HUES48 (cell line): ENCODE measurements at regions not wholly inside any gene's neighbourhood (a gene's known extent, or its start where the extent isn't known, plus 50 kb on each side); places are given as distances from the start of the nearest gene placed in this dataset.

Experiments used
- H3K27ac ChIP-seq: one replicate; pipeline ENCODE4 v1.7.0; 2013; ENCODE audit warnings: low read depth, low read length, inconsistent platforms
- H3K27me3 ChIP-seq: 2 replicates; pipeline ENCODE4 v1.6.1; 2013; ENCODE audit warnings: mild to moderate bottlenecking, low read length; ENCODE audit not compliant: control insufficient read depth, insufficient read depth
- H3K36me3 ChIP-seq: 2 replicates; pipeline ENCODE4 v1.6.1; 2013; ENCODE audit warnings: low read length; ENCODE audit not compliant: control insufficient read depth, insufficient read depth
- H3K4me1 ChIP-seq: 2 replicates; pipeline ENCODE4 v1.6.1; 2013; ENCODE audit warnings: mild to moderate bottlenecking, low read length; ENCODE audit not compliant: control insufficient read depth, insufficient read depth
- H3K4me3 ChIP-seq: 2 replicates; pipeline ENCODE4 v1.5.1; 2013; ENCODE audit warnings: mild to moderate bottlenecking, low read depth, low read length
- H3K9ac ChIP-seq: 2 replicates; pipeline ENCODE4 v1.6.1; 2013; ENCODE audit warnings: mild to moderate bottlenecking, low read depth, low read length, moderate library complexity
- H3K9me3 ChIP-seq: 2 replicates; pipeline ENCODE4 v1.6.1; 2013; ENCODE audit warnings: low read length; ENCODE audit not compliant: control insufficient read depth, insufficient read depth

- Histone ChIP-seq H3K4me3 (no peak overlapping the region), H3K9ac (no peak overlapping the region), H3K4me1 (peaks cover 26% of the 10 kb centered on the region), H3K27ac (no peak overlapping the region), H3K27me3 (no peaks in the 10 kb centered on the region), H3K36me3 (no peaks in the 10 kb centered on the region), H3K9me3 (no peaks in the 10 kb centered on the region; the same call in 1 of the 2 replicates)
Observed at GRCh38 chr9:120080849-120081248, 499.1 kb downstream of the CDK5RAP2 start.

DNA sequence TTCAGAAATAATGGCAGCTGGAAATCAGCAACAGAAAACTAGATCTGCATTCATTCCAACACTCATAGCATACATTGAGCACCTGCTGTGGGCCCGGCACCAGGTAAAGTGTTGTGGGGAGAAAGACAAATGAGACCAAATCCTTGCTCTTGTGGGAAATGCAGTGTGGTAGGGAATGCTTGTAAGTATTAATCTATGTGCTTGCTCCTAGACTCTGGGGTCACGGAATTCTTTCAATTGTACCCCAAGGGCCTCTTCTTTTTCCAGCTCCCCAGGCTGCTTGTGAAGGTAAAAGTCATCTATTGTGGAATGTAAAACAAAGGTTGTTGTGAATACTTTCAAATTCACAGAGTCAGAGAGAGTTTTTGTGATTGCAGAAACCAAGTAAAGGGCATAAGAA lies 501.9 kb downstream of the CDK5RAP2 start:
- no peaks in the 10 kb centered on the region for H3K36me3 ChIP-seq
- H3K9me3 ChIP-seq = no peaks in the 10 kb centered on the region
- H3K4me3 ChIP-seq = no peak overlapping the region
- peak overlapping the region; percentile 74 for H3K27ac ChIP-seq
- peaks cover 21% of the 10 kb centered on the region for H3K4me1 ChIP-seq
- no peak overlapping the region for H3K9ac ChIP-seq
- H3K27me3 ChIP-seq = no peaks in the 10 kb centered on the region

GRCh38 chr9:120071760-120072159 lies 508.2 kb downstream of the CDK5RAP2 start:
- H3K9ac ChIP-seq = no peak overlapping the region
- H3K36me3 ChIP-seq = no peaks in the 10 kb centered on the region
- H3K4me3 ChIP-seq = no peak overlapping the region
- no peaks in the 10 kb centered on the region for H3K4me1 ChIP-seq
- H3K27ac ChIP-seq = no peak overlapping the region
- no peaks in the 10 kb centered on the region for H3K27me3 ChIP-seq
- no peaks in the 10 kb centered on the region for H3K9me3 ChIP-seq

DNA sequence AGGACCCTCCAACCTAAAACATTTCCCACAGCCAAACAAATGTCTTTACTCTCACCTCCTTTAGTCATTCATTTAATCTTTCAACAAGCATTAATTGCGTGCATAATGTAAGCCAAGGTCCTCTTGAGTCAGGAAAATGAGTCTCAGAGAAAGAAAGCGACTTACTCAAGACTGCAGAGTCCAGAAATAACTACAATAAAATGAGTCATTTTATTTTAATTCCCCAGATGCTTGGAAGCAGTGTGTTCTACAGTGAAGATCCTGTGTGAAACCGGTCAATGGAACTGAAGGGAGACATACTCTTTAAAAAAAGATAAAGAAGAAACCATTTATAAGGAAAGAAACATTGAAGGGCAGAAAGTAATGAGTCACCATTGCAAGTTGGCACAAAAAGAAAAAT lies 513.7 kb downstream of the CDK5RAP2 start:
- H3K9me3 ChIP-seq = no peaks in the 10 kb centered on the region
- H3K27me3 ChIP-seq = no peaks in the 10 kb centered on the region
- H3K27ac ChIP-seq = no peak overlapping the region
- no peaks in the 10 kb centered on the region for H3K4me1 ChIP-seq
- H3K4me3 ChIP-seq = no peak overlapping the region
- no peak overlapping the region for H3K9ac ChIP-seq
- H3K36me3 ChIP-seq = no peaks in the 10 kb centered on the region

DNA sequence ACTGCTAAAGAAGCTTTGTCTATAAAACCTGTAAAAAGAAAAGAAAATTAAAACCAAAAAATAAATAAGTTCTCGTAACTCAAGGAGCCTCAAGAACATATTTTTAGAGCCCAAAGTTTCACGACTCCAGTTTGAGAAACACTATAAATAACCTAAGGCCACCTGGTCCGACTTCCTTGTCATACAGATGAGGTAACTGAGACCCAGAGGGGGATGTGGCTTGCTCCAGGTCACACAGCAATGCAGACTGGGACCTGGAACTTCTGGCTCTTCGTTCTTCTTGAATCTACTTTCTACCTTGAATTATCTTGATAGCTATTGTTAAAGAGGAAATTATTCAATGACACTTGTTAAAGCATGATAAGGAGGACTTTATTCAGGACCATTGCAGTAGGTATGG lies 514.8 kb downstream of the CDK5RAP2 start:
- Histone ChIP-seq H3K9ac (no peak overlapping the region), H3K4me3 (no peak overlapping the region), H3K4me1 (no peaks in the 10 kb centered on the region)

DNA sequence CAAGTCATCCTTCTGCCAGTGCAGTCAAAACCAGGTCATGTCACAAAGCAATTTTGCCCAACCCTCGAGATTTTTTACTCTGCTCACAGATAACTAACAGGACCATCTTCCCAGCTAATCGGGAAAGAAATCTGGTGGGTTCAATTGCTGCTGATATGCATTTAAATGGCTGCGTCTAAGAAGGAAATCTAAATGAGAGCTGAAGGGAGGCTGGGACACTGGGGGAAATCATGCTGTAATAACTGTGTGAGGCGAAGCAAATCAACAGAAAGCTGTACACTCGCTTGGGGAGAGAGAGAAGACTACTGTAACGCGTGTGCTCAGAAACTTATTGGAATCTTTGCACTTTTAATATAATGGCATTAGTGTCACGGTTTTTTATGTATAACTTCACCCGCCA lies 535.0 kb downstream of the CDK5RAP2 start:
- no peaks in the 10 kb centered on the region for H3K27me3 ChIP-seq
- no peak overlapping the region for H3K4me3 ChIP-seq
- no peaks in the 10 kb centered on the region for H3K9me3 ChIP-seq
- H3K36me3 ChIP-seq = no peaks in the 10 kb centered on the region
- 0 out of 2 replicates have a peak, but pooled peaks cover 6% of the 10 kb centered on the region for H3K4me1 ChIP-seq
- H3K9ac ChIP-seq = no peak overlapping the region
- no peak overlapping the region for H3K27ac ChIP-seq

More for the DNA sequence above, 514.8 kb downstream of the CDK5RAP2 start:
- H3K9me3 ChIP-seq = no peaks in the 10 kb centered on the region
- H3K36me3 ChIP-seq = no peaks in the 10 kb centered on the region
- H3K27ac ChIP-seq = no peak overlapping the region
- H3K27me3 ChIP-seq = no peaks in the 10 kb centered on the region

DNA sequence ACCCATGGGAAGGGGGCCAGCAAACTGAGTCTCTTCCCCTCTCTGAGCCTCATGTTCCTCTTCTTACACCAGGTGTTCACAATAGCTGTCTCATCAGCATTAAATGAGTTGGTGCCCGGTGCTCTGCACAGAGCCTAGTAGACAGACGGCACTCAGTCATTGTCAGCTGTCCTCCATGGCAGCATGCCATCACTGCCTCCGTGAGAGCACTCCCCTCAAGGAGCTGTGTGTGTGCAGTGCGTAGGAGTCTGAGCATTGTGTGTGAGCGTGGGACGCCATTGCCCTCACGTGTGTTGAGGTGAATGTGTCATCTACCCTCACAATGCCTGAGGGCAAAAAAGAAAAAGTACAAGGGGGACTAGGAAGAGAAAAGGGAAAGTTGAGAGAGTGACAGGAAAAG lies 536.5 kb downstream of the CDK5RAP2 start:
- Histone ChIP-seq H3K4me1 (0 out of 2 replicates have a peak, but pooled peaks cover 14% of the 10 kb centered on the region), H3K36me3 (no peaks in the 10 kb centered on the region), H3K4me3 (no peak overlapping the region), H3K27ac (no peak overlapping the region), H3K9me3 (no peaks in the 10 kb centered on the region), H3K27me3 (no peaks in the 10 kb centered on the region), H3K9ac (no peak overlapping the region)

GRCh38 chr9:120040896-120041295 lies 539.1 kb downstream of the CDK5RAP2 start:
- Histone ChIP-seq H3K36me3 (no peaks in the 10 kb centered on the region), H3K4me1 (0 out of 2 replicates have a peak, but pooled peaks cover 14% of the 10 kb centered on the region), H3K9ac (no peak overlapping the region), H3K9me3 (no peaks in the 10 kb centered on the region), H3K4me3 (no peak overlapping the region), H3K27ac (no peak overlapping the region), H3K27me3 (no peaks in the 10 kb centered on the region)

DNA sequence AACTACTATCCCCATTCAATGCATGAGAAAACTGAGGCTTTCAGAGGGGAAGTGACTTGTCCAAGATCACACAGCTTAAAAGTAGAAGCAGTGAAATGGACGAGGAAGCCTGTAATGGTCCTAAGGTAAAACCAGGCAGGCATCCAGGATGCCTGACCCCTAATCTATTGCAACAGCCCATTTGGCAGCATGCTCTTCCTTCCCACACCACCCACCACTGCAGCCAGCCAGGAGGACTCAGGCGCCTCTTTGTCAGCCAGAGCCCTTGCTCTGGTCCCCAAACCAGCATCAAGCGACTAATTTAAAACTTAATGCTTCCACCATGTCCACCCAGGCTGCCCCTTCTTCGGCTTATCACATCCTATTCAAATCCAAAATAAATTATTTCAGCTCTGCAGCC lies 541.6 kb downstream of the CDK5RAP2 start:
- H3K4me1 ChIP-seq = 0 out of 2 replicates have a peak, but pooled peaks cover 7% of the 10 kb centered on the region

DNA sequence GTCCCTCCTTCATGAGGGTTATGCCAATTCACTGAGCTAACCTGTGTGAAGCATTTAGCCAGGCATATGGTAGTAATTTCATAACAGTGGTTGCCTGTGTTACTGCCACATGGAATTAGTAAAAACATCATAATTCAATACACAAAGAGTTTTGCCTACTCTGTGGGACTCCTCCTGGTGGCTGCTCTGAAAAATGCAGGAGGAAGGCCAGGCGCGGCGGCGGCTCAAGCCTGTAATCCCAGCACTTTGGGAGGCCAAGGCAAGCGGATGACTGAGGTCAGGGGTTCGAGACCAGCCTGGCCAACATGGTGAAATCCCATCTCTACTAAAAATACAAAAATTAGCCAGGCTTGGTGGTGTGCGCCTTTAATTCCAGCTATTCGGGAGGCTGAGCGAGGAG lies 547.3 kb downstream of the CDK5RAP2 start:
- H3K27ac ChIP-seq = no peak overlapping the region
- 0 out of 2 replicates have a peak, but pooled peaks cover 2% of the 10 kb centered on the region for H3K4me1 ChIP-seq
- no peaks in the 10 kb centered on the region for H3K9me3 ChIP-seq
- no peaks in the 10 kb centered on the region for H3K36me3 ChIP-seq
- H3K4me3 ChIP-seq = no peak overlapping the region
- H3K9ac ChIP-seq = no peak overlapping the region
- no peaks in the 10 kb centered on the region for H3K27me3 ChIP-seq

More for the DNA sequence above, 541.6 kb downstream of the CDK5RAP2 start:
- Histone ChIP-seq H3K9ac (no peak overlapping the region), H3K9me3 (no peaks in the 10 kb centered on the region), H3K4me3 (no peak overlapping the region), H3K27ac (no peak overlapping the region), H3K27me3 (no peaks in the 10 kb centered on the region), H3K36me3 (no peaks in the 10 kb centered on the region)

GRCh38 chr9:120030847-120031246 lies 549.1 kb downstream of the CDK5RAP2 start:
- no peak overlapping the region for H3K9ac ChIP-seq
- no peak overlapping the region for H3K27ac ChIP-seq

GRCh38 chr9:120018550-120018949 lies 561.4 kb downstream of the CDK5RAP2 start:
- Histone ChIP-seq H3K4me1 (no peaks in the 10 kb centered on the region), H3K27me3 (no peaks in the 10 kb centered on the region), H3K36me3 (no peaks in the 10 kb centered on the region), H3K9me3 (no peaks in the 10 kb centered on the region), H3K27ac (no peak overlapping the region), H3K9ac (no peak overlapping the region), H3K4me3 (no peak overlapping the region)

More at GRCh38 chr9:120030847-120031246, 549.1 kb downstream of the CDK5RAP2 start:
- H3K9me3 ChIP-seq = no peaks in the 10 kb centered on the region
- no peak overlapping the region for H3K4me3 ChIP-seq
- peaks cover 8% of the 10 kb centered on the region; the same call in 1 of the 2 replicates for H3K4me1 ChIP-seq
- no peaks in the 10 kb centered on the region for H3K27me3 ChIP-seq
- no peaks in the 10 kb centered on the region for H3K36me3 ChIP-seq
